Small intestine (tissue), 7 donors: ENCODE measurements at regions not wholly inside any gene's neighbourhood (a gene's known extent, or its start where the extent isn't known, plus 50 kb on each side); places are given as distances from the start of the nearest gene placed in this dataset.

ENCODE experiments used
- DNase-seq, 2 donors: peaks; one replicate each; pipeline versions ENCODE4 v3.0.0 to v3.0.0-alpha.2; 2013
- FAIRE-seq: peaks from 2 replicates; lab custom pipeline; 2012; peaks lifted over from hg19 to GRCh38; lab: Jason Lieb, UNC
- H3K27ac ChIP-seq, 3 donors: one replicate each; pipeline ENCODE4 v1.5.1; 2013; ENCODE audit warnings: low read length in 2 of 3, mild to moderate bottlenecking in 2 of 3, control low read depth in 1 of 3, inconsistent platforms in 1 of 3, low read depth in 1 of 3, moderate library complexity in 1 of 3
- H3K27me3 ChIP-seq, 3 donors: one replicate each; pipeline ENCODE4 v1.6.1; 2013; ENCODE audit warnings: low read length in 3 of 3, inconsistent platforms in 1 of 3; ENCODE audit not compliant: control insufficient read depth in 3 of 3, insufficient read depth in 3 of 3
- H3K36me3 ChIP-seq, 3 donors: one replicate each; pipeline ENCODE4 v1.6.1; 2013; ENCODE audit warnings: low read length in 3 of 3, inconsistent platforms in 1 of 3, low read depth in 1 of 3, mild to moderate bottlenecking in 1 of 3, moderate library complexity in 1 of 3; ENCODE audit not compliant: control insufficient read depth in 3 of 3, insufficient read depth in 2 of 3
- H3K4me1 ChIP-seq, 3 donors: one replicate each; pipeline ENCODE4 v1.6.1; 2013; ENCODE audit warnings: low read length in 2 of 3, inconsistent platforms in 1 of 3, low read depth in 1 of 3, mild to moderate bottlenecking in 1 of 3, moderate library complexity in 1 of 3; ENCODE audit not compliant: control insufficient read depth in 3 of 3, insufficient read depth in 2 of 3
- H3K4me3 ChIP-seq, 3 donors: one replicate each; pipeline ENCODE4 v1.5.1; 2013; ENCODE audit warnings: low read length in 3 of 3, control low read depth in 1 of 3, inconsistent platforms in 1 of 3, low read depth in 1 of 3, mild to moderate bottlenecking in 1 of 3, moderate library complexity in 1 of 3
- H3K9me3 ChIP-seq, 2 donors: one replicate each; pipeline ENCODE4 v1.6.1; 2013; ENCODE audit warnings: low read depth in 1 of 2, low read length in 1 of 2; ENCODE audit not compliant: control insufficient read depth in 2 of 2, insufficient read depth in 1 of 2
- WGBS, 3 donors: extraction: QIAGEN DNeasy Blood & Tissue Kit; methylation state at CpG; one replicate each; pipeline ENCODE4 v1.1.7; 2013; 5-methylcytosine and 5-hydroxymethylcytosine counted together
- donor health status: healthy with polysubstance abuse.
- donor health status: control.
- donor health status: control.
- donor health status: Bipolar disorder and iron deficiency.
- donor health status: healthy.

- H3K27ac ChIP-seq, result no peak overlapping the region
- H3K27me3 ChIP-seq, result no peaks in the 10 kb centered on the region
- no peak overlapping the region for H3K4me3 ChIP-seq
- H3K36me3 ChIP-seq, result no peaks in the 10 kb centered on the region
- DNase-seq (no peak), FAIRE-seq (no peak)
- H3K4me1 ChIP-seq, result no peaks in the 10 kb centered on the region
- 91 to 99% (median 98%) methylated on average over 4 of the region's 4 CpGs for WGBS, 3 donors
- H3K9me3 ChIP-seq, result no peaks in the 10 kb centered on the region
These were observed 63.0 kb upstream of the CCBE1 start for GRCh38 chr18:59760212-59760611.

GRCh38 chr18:59758837-59759236 is 61.6 kb upstream of the CCBE1 start:
- no peaks in the 10 kb centered on the region for H3K4me1 ChIP-seq
- H3K36me3 ChIP-seq, result no peaks in the 10 kb centered on the region
- no peaks in the 10 kb centered on the region for H3K9me3 ChIP-seq
- DNase-seq (no peak), FAIRE-seq (no peak)
- 78 to 88% (median 84%) methylated on average over 3 of the region's 3 CpGs for WGBS, 3 donors
- no peak overlapping the region for H3K27ac ChIP-seq
- no peaks in the 10 kb centered on the region for H3K27me3 ChIP-seq
- H3K4me3 ChIP-seq, result no peak overlapping the region

- FAIRE-seq (no peak), DNase-seq (no peak)
- Histone ChIP-seq H3K36me3 (no peaks in the 10 kb centered on the region), H3K27ac (no peak overlapping the region), H3K4me3 (no peak overlapping the region), H3K9me3 (no peaks in the 10 kb centered on the region), H3K27me3 (no peaks in the 10 kb centered on the region), H3K4me1 (no peaks in the 10 kb centered on the region)
- WGBS, 3 donors, result 36 to 47% (median 39%) methylated on average over 2 of the region's 2 CpGs
These were observed 60.9 kb upstream of the CCBE1 start for GRCh38 chr18:59758106-59758505.

- DNase-seq (no peak), FAIRE-seq (no peak)
- 58 to 86% (median 65%) methylated on average over 1 of the region's 1 CpG for WGBS, 3 donors
These were observed 55.4 kb upstream of the CCBE1 start for GRCh38 chr18:59752666-59753065.

GRCh38 chr18:59751186-59751585 is 54.0 kb upstream of the CCBE1 start:
- Histone ChIP-seq H3K9me3 (no peaks in the 10 kb centered on the region), H3K27ac (no peak overlapping the region), H3K4me1 (no peaks in the 10 kb centered on the region), H3K4me3 (no peak overlapping the region), H3K27me3 (no peaks in the 10 kb centered on the region), H3K36me3 (no peaks in the 10 kb centered on the region)
- no peak for FAIRE-seq
- DNase-seq, result no peak

More at GRCh38 chr18:59752666-59753065, 55.4 kb upstream of the CCBE1 start:
- no peaks in the 10 kb centered on the region for H3K9me3 ChIP-seq
- H3K27me3 ChIP-seq, result no peaks in the 10 kb centered on the region
- H3K27ac ChIP-seq, result no peak overlapping the region
- no peak overlapping the region for H3K4me3 ChIP-seq
- no peaks in the 10 kb centered on the region for H3K36me3 ChIP-seq
- no peaks in the 10 kb centered on the region for H3K4me1 ChIP-seq

- Histone ChIP-seq H3K27me3 (no peaks in the 10 kb centered on the region), H3K4me1 (no peaks in the 10 kb centered on the region), H3K4me3 (no peak overlapping the region), H3K27ac (no peak overlapping the region), H3K9me3 (no peaks in the 10 kb centered on the region), H3K36me3 (no peaks in the 10 kb centered on the region)
- WGBS, 3 donors, result 80 to 87% (median 83%) methylated on average over 2 of the region's 2 CpGs
- no peak for DNase-seq
- no peak for FAIRE-seq
These were observed 51.6 kb upstream of the CCBE1 start for GRCh38 chr18:59748628-59749360.
